Gastrocnemius medialis (tissue), 4 donors: ENCODE measurements at regions not wholly inside any gene's neighbourhood (a gene's known extent, or its start where the extent isn't known, plus 50 kb on each side); places are given as distances from the start of the nearest gene placed in this dataset.

Experiments
- CTCF ChIP-seq, 5 experiments: fragments of 450-650 bp in 3 of 5; fragments of 200-600 bp in 2 of 5; sonication (generic) in 2 of 5; IDR thresholded peaks in 4 of 5; conservative IDR thresholded peaks in 1 of 5; 1 replicate in 4 of 5; 2 replicates in 1 of 5; pipeline ENCODE4 v1.5.1; 2016 to 2019; ENCODE audit warnings: antibody characterized with exemption in 5 of 5, mild to moderate bottlenecking in 3 of 5, moderate library complexity in 3 of 5
- POLR2A ChIP-seq, 2 donors: fragments of 450-650 bp; IDR thresholded peaks; one replicate each; pipeline ENCODE4 v1.6.1; 2017; ENCODE audit warnings: antibody characterized with exemption in 2 of 2, mild to moderate bottlenecking in 2 of 2, moderate library complexity in 2 of 2

GRCh38 chr3:86792316-86792715, 198.6 kb downstream of the VGLL3 start:
- TF ChIP-seq CTCF (IDR thresholded peaks at IDR 0.05 in 4 of 5, conservative IDR thresholded peaks at IDR 0.05 in 1 of 5) (no peak), POLR2A (IDR thresholded peaks at IDR 0.05) (no peak)
